SK-N-SH treated with all-trans-retinoic acid at 6 μM for 48 hours (cell line): ENCODE measurements at regions not wholly inside any gene's neighbourhood (a gene's known extent, or its start where the extent isn't known, plus 50 kb on each side); places are given as distances from the start of the nearest gene placed in this dataset.

Source experiments
- ARNTL ChIP-seq: fragments of 450-650 bp; formaldehyde crosslinking; IDR thresholded peaks from 2 replicates; pipeline ENCODE4 v1.5.0; 2020; ENCODE audit warnings: low read depth, mild to moderate bottlenecking, moderate library complexity, borderline replicate concordance
- GLIS3 ChIP-seq: fragments of 250-450 bp; sonication (Bioruptor Pico); IDR thresholded peaks from 2 replicates; pipeline ENCODE4 v1.5.0; 2020; ENCODE audit warnings: mild to moderate bottlenecking, moderate library complexity
- OSR1 ChIP-seq: fragments of 250-450 bp; sonication (Bioruptor Pico); IDR thresholded peaks from 2 replicates; pipeline ENCODE4 v1.8.0; 2022; ENCODE audit warnings: moderate library complexity, mild to moderate bottlenecking, inconsistent platforms
- PATZ1 ChIP-seq: fragments of 250-450 bp; sonication (Bioruptor Pico); IDR thresholded peaks from 2 replicates; pipeline ENCODE4 v1.8.0; 2020; ENCODE audit warnings: mild to moderate bottlenecking, moderate library complexity, borderline replicate concordance
- POU6F1 ChIP-seq: fragments of 250-450 bp; sonication (Bioruptor Pico); IDR thresholded peaks from 2 replicates; pipeline ENCODE4 v1.8.0; 2021; ENCODE audit warnings: low read depth, mild to moderate bottlenecking, moderate library complexity, borderline replicate concordance
- PPARA ChIP-seq: fragments of 250-450 bp; sonication (Bioruptor Pico); IDR thresholded peaks from 2 replicates; pipeline ENCODE4 v1.5.0; 2020; ENCODE audit warnings: mild to moderate bottlenecking, borderline replicate concordance
- RARB ChIP-seq: fragments of 250-450 bp; sonication (Bioruptor Pico); IDR thresholded peaks from 2 replicates; pipeline ENCODE4 v1.8.0; 2021; ENCODE audit warnings: mild to moderate bottlenecking, moderate library complexity
- SNAI2 ChIP-seq: fragments of 250-450 bp; sonication (Bioruptor Pico); IDR thresholded peaks from 2 replicates; pipeline ENCODE4 v1.5.0; 2020; ENCODE audit warnings: mild to moderate bottlenecking, moderate library complexity
- TCF4 ChIP-seq: fragments of 250-450 bp; sonication (Bioruptor Pico); IDR thresholded peaks from 2 replicates; pipeline ENCODE4 v1.8.0; 2021; ENCODE audit warnings: mild to moderate bottlenecking, moderate library complexity, borderline replicate concordance
- TOX ChIP-seq: fragments of 250-450 bp; sonication (Bioruptor Pico); IDR thresholded peaks from 2 replicates; pipeline ENCODE4 v1.8.0; 2021; ENCODE audit warnings: mild to moderate bottlenecking, moderate library complexity, borderline replicate concordance
- TSHZ2 ChIP-seq: fragments of 250-450 bp; sonication (Bioruptor Pico); IDR thresholded peaks from 2 replicates; pipeline ENCODE4 v1.5.0; 2020; ENCODE audit warnings: mild to moderate bottlenecking, moderate library complexity
- ZFP3 ChIP-seq: fragments of 250-450 bp; sonication (Bioruptor Pico); IDR thresholded peaks from 2 replicates; pipeline ENCODE4 v1.5.0; 2020; ENCODE audit warnings: mild to moderate bottlenecking, moderate library complexity
- ZFP30 ChIP-seq: fragments of 450-650 bp; formaldehyde crosslinking; IDR thresholded peaks from 2 replicates; pipeline ENCODE4 v1.5.0; 2022; ENCODE audit warnings: mild to moderate bottlenecking, moderate library complexity
- ZNF8 ChIP-seq: fragments of 450-650 bp; formaldehyde crosslinking; IDR thresholded peaks from 2 replicates; pipeline ENCODE4 v1.5.0; 2020; ENCODE audit warnings: mild to moderate bottlenecking, moderate library complexity

GRCh38 chr14:25411781-25412757 is 362.1 kb upstream of the STXBP6 start:
- no peak for TF ChIP-seq PATZ1 (CRISPR knock-in tag)
- TF ChIP-seq POU6F1 (CRISPR knock-in tag), result no peak
- no peak for TF ChIP-seq ZFP30
- no peak for TF ChIP-seq RARB
- TF ChIP-seq TSHZ2 (CRISPR knock-in tag), result no peak
- TF ChIP-seq ARNTL (CRISPR knock-in tag), result no peak
- no peak for TF ChIP-seq ZNF8 (CRISPR knock-in tag)
- TF ChIP-seq GLIS3 (CRISPR knock-in tag), result no peak
- no peak for TF ChIP-seq TOX (CRISPR knock-in tag)
- TF ChIP-seq PPARA (CRISPR knock-in tag), result no peak
- TF ChIP-seq SNAI2 (CRISPR knock-in tag), result no peak
- no peak for TF ChIP-seq TCF4
- no peak for TF ChIP-seq OSR1
- no peak for TF ChIP-seq ZFP3 (CRISPR knock-in tag)
